ENCODE measurements at regions not wholly inside any gene's neighbourhood (a gene's known extent, or its start where the extent isn't known, plus 50 kb on each side); places are given as distances from the start of the nearest gene placed in this dataset.

- no peak overlapping the region for H3K4me3 ChIP-seq (ENCODE audit: low read depth, low read length)
- no peak for TF ChIP-seq CTCF (conservative IDR thresholded peaks at IDR 0.05; ENCODE audit: low read depth, low read length)
- no peak for DNase-seq (ENCODE audit: low read depth)
Observed at GRCh38 chr7:32158076-32158475, 87.9 kb upstream of the PDE1C start.

GRCh38 chr7:32155712-32156111 lies 85.5 kb upstream of the PDE1C start:
- DNase-seq (ENCODE audit: low read depth), result no peak
- TF ChIP-seq CTCF (conservative IDR thresholded peaks at IDR 0.05; ENCODE audit: low read depth, low read length), result no peak
- H3K4me3 ChIP-seq (ENCODE audit: low read depth, low read length), result no peak overlapping the region

DNA sequence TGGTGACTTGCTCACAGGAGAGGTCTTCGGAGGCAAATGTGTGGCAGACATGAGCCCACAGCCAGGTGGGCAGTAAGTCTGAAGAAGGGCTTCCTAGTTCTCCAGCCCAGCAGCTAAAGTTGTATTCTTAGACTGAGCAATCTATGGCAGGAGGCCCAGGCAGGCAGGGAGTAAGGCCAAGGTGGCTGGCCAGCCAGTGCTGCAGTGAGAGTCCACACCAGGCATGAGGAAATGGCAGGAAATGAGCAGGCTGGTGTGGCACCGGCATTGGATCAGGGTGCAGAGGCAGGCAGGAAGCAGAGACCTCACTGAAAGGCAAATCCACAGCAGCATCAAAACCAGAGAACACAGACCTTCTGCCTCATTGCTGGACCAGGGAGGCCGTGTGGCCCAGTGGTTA lies 84.6 kb upstream of the PDE1C start:
- no peak for DNase-seq (ENCODE audit: low read depth)
- no peak for TF ChIP-seq CTCF (conservative IDR thresholded peaks at IDR 0.05; ENCODE audit: low read depth, low read length)

GRCh38 chr7:32153006-32153405 lies 82.8 kb upstream of the PDE1C start:
- H3K4me3 ChIP-seq (ENCODE audit: low read depth, low read length), result no peak overlapping the region
- no peak for TF ChIP-seq CTCF (conservative IDR thresholded peaks at IDR 0.05; ENCODE audit: low read depth, low read length)
- DNase-seq (ENCODE audit: low read depth), result no peak

More for the DNA sequence above, 84.6 kb upstream of the PDE1C start:
- no peak overlapping the region for H3K4me3 ChIP-seq (ENCODE audit: low read depth, low read length)

DNA sequence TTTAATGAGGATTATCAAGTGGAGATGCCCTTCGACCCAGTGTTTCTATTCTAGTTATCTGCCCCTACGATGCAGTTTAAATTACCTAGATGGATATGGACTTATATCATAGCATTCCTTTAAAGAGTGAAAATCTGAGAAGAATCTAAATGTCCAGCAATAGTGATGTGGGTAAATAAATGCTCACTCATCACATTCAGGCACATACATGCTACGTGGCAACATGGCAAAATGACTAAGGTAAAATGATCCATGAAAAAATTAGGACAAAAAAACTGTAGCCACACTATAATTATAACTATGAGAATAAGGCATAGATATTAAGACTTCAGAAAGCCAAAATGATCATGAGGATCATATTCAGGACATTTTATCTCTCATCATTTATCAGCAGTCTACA lies 82.4 kb upstream of the PDE1C start:
- no peak for DNase-seq (ENCODE audit: low read depth)
- no peak for TF ChIP-seq CTCF (conservative IDR thresholded peaks at IDR 0.05; ENCODE audit: low read depth, low read length)
- no peak overlapping the region for H3K4me3 ChIP-seq (ENCODE audit: low read depth, low read length)

DNA sequence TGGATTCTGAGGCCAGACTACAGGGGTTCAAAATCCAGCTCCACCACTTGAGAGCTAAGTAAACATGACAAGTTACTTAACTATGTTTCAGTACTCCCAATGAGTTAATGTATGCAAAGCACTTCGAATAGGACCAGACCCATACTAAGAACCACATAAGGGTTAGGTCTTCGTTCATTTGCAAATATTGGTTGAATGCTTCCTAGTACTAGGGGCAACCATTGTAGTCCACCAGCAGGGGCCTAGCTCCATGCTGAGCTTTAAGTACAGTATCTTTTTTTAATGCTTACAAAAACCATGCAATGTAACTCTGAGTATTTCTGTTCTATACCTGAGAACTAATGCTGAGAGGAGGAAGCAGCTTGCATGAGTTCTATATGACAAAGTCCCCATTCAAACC lies 80.4 kb upstream of the PDE1C start:
- DNase-seq (ENCODE audit: low read depth), result no peak
- TF ChIP-seq CTCF (conservative IDR thresholded peaks at IDR 0.05; ENCODE audit: low read depth, low read length), result no peak
- H3K4me3 ChIP-seq (ENCODE audit: low read depth, low read length), result no peak overlapping the region

GRCh38 chr7:32150039-32150438 lies 79.8 kb upstream of the PDE1C start:
- DNase-seq (ENCODE audit: low read depth), result no peak
- H3K4me3 ChIP-seq (ENCODE audit: low read depth, low read length), result no peak overlapping the region
- TF ChIP-seq CTCF (conservative IDR thresholded peaks at IDR 0.05; ENCODE audit: low read depth, low read length), result no peak
